ENCODE measurements at regions not wholly inside any gene's neighbourhood (a gene's known extent, or its start where the extent isn't known, plus 50 kb on each side); places are given as distances from the start of the nearest gene placed in this dataset.

DNA sequence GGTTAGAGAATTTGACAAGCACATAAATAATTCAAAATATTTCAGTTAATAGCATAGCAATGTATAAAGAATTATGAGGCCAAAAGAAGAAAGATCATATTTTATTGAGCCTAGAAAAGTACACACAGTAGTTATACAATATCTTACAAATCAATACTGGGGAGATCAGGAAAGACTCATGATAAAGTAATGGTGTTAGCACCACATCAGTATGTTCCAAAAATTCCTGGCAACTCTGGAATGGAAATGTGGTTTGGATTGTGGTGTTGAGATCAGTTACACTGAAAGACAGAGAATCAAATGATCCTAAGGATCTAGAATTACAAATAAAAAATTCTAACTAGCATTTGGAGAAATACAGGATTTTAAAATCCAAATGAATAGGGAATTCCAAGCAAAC is 420.5 kb upstream of the CNTNAP2 start:
- TF ChIP-seq POLR2A (IDR thresholded peaks at IDR 0.05) (no peak), EP300 (IDR thresholded peaks at IDR 0.05) (no peak)
- TF ChIP-seq, protein P1, sequence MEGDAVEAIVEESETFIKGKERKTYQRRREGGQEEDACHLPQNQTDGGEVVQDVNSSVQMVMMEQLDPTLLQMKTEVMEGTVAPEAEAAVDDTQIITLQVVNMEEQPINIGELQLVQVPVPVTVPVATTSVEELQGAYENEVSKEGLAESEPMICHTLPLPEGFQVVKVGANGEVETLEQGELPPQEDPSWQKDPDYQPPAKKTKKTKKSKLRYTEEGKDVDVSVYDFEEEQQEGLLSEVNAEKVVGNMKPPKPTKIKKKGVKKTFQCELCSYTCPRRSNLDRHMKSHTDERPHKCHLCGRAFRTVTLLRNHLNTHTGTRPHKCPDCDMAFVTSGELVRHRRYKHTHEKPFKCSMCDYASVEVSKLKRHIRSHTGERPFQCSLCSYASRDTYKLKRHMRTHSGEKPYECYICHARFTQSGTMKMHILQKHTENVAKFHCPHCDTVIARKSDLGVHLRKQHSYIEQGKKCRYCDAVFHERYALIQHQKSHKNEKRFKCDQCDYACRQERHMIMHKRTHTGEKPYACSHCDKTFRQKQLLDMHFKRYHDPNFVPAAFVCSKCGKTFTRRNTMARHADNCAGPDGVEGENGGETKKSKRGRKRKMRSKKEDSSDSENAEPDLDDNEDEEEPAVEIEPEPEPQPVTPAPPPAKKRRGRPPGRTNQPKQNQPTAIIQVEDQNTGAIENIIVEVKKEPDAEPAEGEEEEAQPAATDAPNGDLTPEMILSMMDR (IDR thresholded peaks at IDR 0.05), result no peak
- DNase-seq, result no peak
- H3K4me3 ChIP-seq, result no peak overlapping the region
- intact Hi-C loops (cut with DNase I), result no loop called here
- H3K27me3 ChIP-seq, result no peaks in the 10 kb centered on the region
- H3K9me3 ChIP-seq, result no peaks in the 10 kb centered on the region
- H3K27ac ChIP-seq, result no peak overlapping the region
- H3K4me1 ChIP-seq (ENCODE audit: insufficient read depth), result no peaks in the 10 kb centered on the region
- H3K36me3 ChIP-seq, result no peaks in the 10 kb centered on the region

- Histone ChIP-seq H3K27me3 (no peaks in the 10 kb centered on the region), H3K4me1 (ENCODE audit: insufficient read depth) (no peaks in the 10 kb centered on the region), H3K4me3 (no peak overlapping the region), H3K9me3 (no peaks in the 10 kb centered on the region), H3K36me3 (no peaks in the 10 kb centered on the region), H3K27ac (no peak overlapping the region)
- WGBS, 3 donors, result 45 to 60% (median 52%) methylated on average over 3 of the region's 3 CpGs
- TF ChIP-seq, protein P1 (IDR thresholded peaks at IDR 0.05), result no peak
- no peak for TF ChIP-seq POLR2A (IDR thresholded peaks at IDR 0.05)
- TF ChIP-seq EP300 (IDR thresholded peaks at IDR 0.05), result no peak
- intact Hi-C loops (cut with DNase I), result no loop called here
- no peak for DNase-seq
Measured at GRCh38 chr7:145692237-145692950, 424.2 kb upstream of the CNTNAP2 start.

DNA sequence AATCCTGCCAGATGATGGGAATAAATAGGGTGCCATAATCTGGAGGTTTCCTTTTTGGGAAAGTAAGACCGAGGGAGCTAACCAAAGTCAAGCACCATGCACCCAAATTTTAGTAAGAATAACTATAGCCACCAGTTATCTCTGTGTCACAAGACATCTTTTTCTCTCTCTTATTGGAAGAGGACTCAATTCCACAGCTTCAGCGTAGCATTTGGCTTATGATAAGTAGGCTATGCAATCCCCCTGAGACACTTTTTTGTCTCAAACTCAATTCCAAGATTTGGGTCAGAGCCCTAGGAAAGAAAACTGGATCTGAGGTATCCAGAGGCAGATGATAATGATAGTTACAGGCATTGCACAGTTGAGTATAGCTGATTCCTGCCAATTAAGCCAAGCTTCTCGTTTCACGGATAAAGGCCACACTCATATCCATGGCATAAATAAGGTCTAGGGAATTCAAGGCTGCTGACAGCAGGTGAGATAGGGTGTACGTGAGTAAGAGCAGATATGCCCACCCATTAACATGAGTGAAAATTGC is 425.2 kb upstream of the CNTNAP2 start:
- TF ChIP-seq EP300 (IDR thresholded peaks at IDR 0.05), result no peak
- intact Hi-C loops (cut with DNase I), result no loop called here
- Histone ChIP-seq H3K27me3 (no peaks in the 10 kb centered on the region), H3K4me1 (ENCODE audit: insufficient read depth) (no peaks in the 10 kb centered on the region), H3K4me3 (no peak overlapping the region), H3K36me3 (no peaks in the 10 kb centered on the region), H3K27ac (no peak overlapping the region), H3K9me3 (no peaks in the 10 kb centered on the region)
- no peak for DNase-seq
- 76 to 87% (median 80%) methylated on average over 5 of the region's 5 CpGs for WGBS, 3 donors

GRCh38 chr7:145681646-145682045 is 435.0 kb upstream of the CNTNAP2 start:
- intact Hi-C loops (cut with DNase I), result no loop called here
- Histone ChIP-seq H3K4me3 (no peak overlapping the region), H3K27me3 (no peaks in the 10 kb centered on the region), H3K27ac (no peak overlapping the region), H3K36me3 (no peaks in the 10 kb centered on the region), H3K9me3 (no peaks in the 10 kb centered on the region), H3K4me1 (ENCODE audit: insufficient read depth) (no peaks in the 10 kb centered on the region)
- TF ChIP-seq, protein P1 (IDR thresholded peaks at IDR 0.05), result no peak
- no peak for TF ChIP-seq EP300 (IDR thresholded peaks at IDR 0.05)
- TF ChIP-seq POLR2A (IDR thresholded peaks at IDR 0.05), result no peak
- no peak for DNase-seq
- WGBS, 3 donors, result 79 to 82% (median 80%) methylated on average over 3 of the region's 3 CpGs

- no peak for DNase-seq
- TF ChIP-seq EP300 (IDR thresholded peaks at IDR 0.05) (no peak), POLR2A (IDR thresholded peaks at IDR 0.05) (no peak)
- TF ChIP-seq, protein P1 (IDR thresholded peaks at IDR 0.05), result no peak
- no peaks in the 10 kb centered on the region for H3K4me1 ChIP-seq (ENCODE audit: insufficient read depth)
- H3K27ac ChIP-seq, result no peak overlapping the region
- H3K4me3 ChIP-seq, result no peak overlapping the region
- no peaks in the 10 kb centered on the region for H3K27me3 ChIP-seq
- intact Hi-C loops (cut with DNase I), result no loop called here
- H3K9me3 ChIP-seq, result no peaks in the 10 kb centered on the region
- H3K36me3 ChIP-seq, result no peaks in the 10 kb centered on the region
Measured at GRCh38 chr7:145681159-145681558, 435.4 kb upstream of the CNTNAP2 start.
